T-cell (primary cell): ENCODE measurements at regions not wholly inside any gene's neighbourhood (a gene's known extent, or its start where the extent isn't known, plus 50 kb on each side); places are given as distances from the start of the nearest gene placed in this dataset.

Experiments
- ATAC-seq, 4 experiments: fragments of 200-7000 bp in 3 of 4; fragments of 150-1000 bp in 1 of 4; cut with Tn5 transposase; replicated peaks in 1 of 4; 1 replicate in 3 of 4; 2 replicates in 1 of 4; pipeline ENCODE4 v1.10.0; 2021; ENCODE audit warnings: moderate library complexity in 3 of 4, mild to moderate bottlenecking in 2 of 4, moderate number of reproducible peaks in 1 of 4
- CTCF ChIA-PET, 2 donors: fragments of 300-600 bp; sonication (Branson Sonifier 250); formaldehyde crosslinking; loops; one replicate each; lab custom pipeline; 2022; ENCODE audit warnings: antibody characterized with exemption in 2 of 2; lab: Charles Lee
- POLR2A ChIA-PET, 2 donors: fragments of 300-600 bp; sonication (Branson Sonifier 250); formaldehyde crosslinking; loops; one replicate each; lab custom pipeline; 2022; ENCODE audit warnings: antibody characterized with exemption in 2 of 2; lab: Charles Lee
- DNase-seq, 35 experiments: peaks; one replicate each; pipeline versions ENCODE4 v3.0.0 to v3.0.0-alpha.2; 2013 to 2023
- H3K27ac ChIP-seq: one replicate; pipeline ENCODE4 v1.5.1; 2013; ENCODE audit warnings: low read length
- H3K27me3 ChIP-seq, 2 experiments: replicated peaks in 1 of 2; 1 replicate in 1 of 2; 2 replicates in 1 of 2; pipeline versions ENCODE4 v1.6.1 to v1.7.0; 2013; ENCODE audit warnings: low read length in 1 of 2, mixed read lengths in 1 of 2; ENCODE audit not compliant: control insufficient read depth in 2 of 2, insufficient read depth in 2 of 2; ENCODE audit errors: extremely low read depth in 1 of 2
- H3K36me3 ChIP-seq, 2 donors: 1 replicate in 1 of 2; 2 replicates in 1 of 2; pipeline versions ENCODE4 v1.6.1 to v1.7.0; 2013; ENCODE audit warnings: low read length in 1 of 2; ENCODE audit not compliant: control insufficient read depth in 2 of 2, insufficient read depth in 1 of 2; ENCODE audit errors: extremely low read depth in 1 of 2
- H3K4me1 ChIP-seq, 2 experiments: 1 replicate in 1 of 2; 2 replicates in 1 of 2; pipeline versions ENCODE4 v1.6.1 to v1.7.0; 2013; ENCODE audit warnings: low read length in 2 of 2, mixed read lengths in 1 of 2; ENCODE audit not compliant: insufficient read depth in 2 of 2, control insufficient read depth in 1 of 2; ENCODE audit errors: extremely low read depth in 1 of 2
- H3K4me3 ChIP-seq, 2 donors: 1 replicate in 1 of 2; 2 replicates in 1 of 2; pipeline versions ENCODE4 v1.5.1 to v1.7.0; 2013; ENCODE audit warnings: mild to moderate bottlenecking in 2 of 2, low read length in 1 of 2, moderate library complexity in 1 of 2; ENCODE audit not compliant: control insufficient read depth in 1 of 2; ENCODE audit errors: extremely low read depth in 1 of 2
- H3K9me3 ChIP-seq: 2 replicates; pipeline ENCODE4 v1.7.0; 2013
- H3K27ac Mint-ChIP-seq, 2 donors: one replicate each; pipeline ENCODE4 v1.8.0; 2020 to 2021; ENCODE audit warnings: mild to moderate bottlenecking in 2 of 2, mixed read lengths in 2 of 2
- H3K27me3 Mint-ChIP-seq, 2 donors: one replicate each; pipeline ENCODE4 v1.8.0; 2021 to 2022; ENCODE audit warnings: mixed read lengths in 2 of 2
- H3K36me3 Mint-ChIP-seq: one replicate; pipeline ENCODE4 v1.8.0; 2021; ENCODE audit warnings: mixed read lengths
- H3K4me1 Mint-ChIP-seq, 3 donors: one replicate each; pipeline ENCODE4 v1.8.0; 2020 to 2022; ENCODE audit warnings: mixed read lengths in 3 of 3, mild to moderate bottlenecking in 1 of 3
- H3K4me3 Mint-ChIP-seq, 3 donors: one replicate each; pipeline ENCODE4 v1.8.0; 2020 to 2022; ENCODE audit warnings: mild to moderate bottlenecking in 3 of 3, mixed read lengths in 3 of 3, moderate library complexity in 3 of 3
- H3K9me3 Mint-ChIP-seq, 3 donors: one replicate each; pipeline ENCODE4 v1.8.0; 2020 to 2022; ENCODE audit warnings: mixed read lengths in 3 of 3
- WGBS: methylation state at CpG from one replicate; pipeline ENCODE4 v1.1.5; 2013; ENCODE audit warnings: missing lambda C conversion rate; ENCODE audit not compliant: insufficient coverage; 5-methylcytosine and 5-hydroxymethylcytosine counted together

- peaks cover 20 to 45% (median 39%) of the 10 kb centered on the region in 3 donors for H3K9me3 Mint-ChIP-seq
- Histone ChIP-seq H3K4me1 (no peaks in the 10 kb centered on the region), H3K36me3 (no peaks in the 10 kb centered on the region), H3K4me3 (no peak overlapping the region), H3K27me3 (no peaks in the 10 kb centered on the region), H3K9me3 (peaks cover 2% of the 10 kb centered on the region), H3K27ac (no peak overlapping the region)
- H3K4me3 Mint-ChIP-seq = no peak overlapping the region
- H3K36me3 Mint-ChIP-seq = no peaks in the 10 kb centered on the region
- POLR2A ChIA-PET = no interaction called here
- 72% methylated on average over 3 of the region's 5 CpGs for WGBS
- H3K27ac Mint-ChIP-seq = no peak overlapping the region
- H3K27me3 Mint-ChIP-seq = no peaks in the 10 kb centered on the region
- H3K4me1 Mint-ChIP-seq = no peaks in the 10 kb centered on the region
- ATAC-seq (no peak), DNase-seq (no peak)
- CTCF ChIA-PET = no interaction called here
These were observed 94.7 kb upstream of the PRR20A start for GRCh38 chr13:57045826-57046546.

GRCh38 chr13:57056601-57057180 lies 84.0 kb upstream of the PRR20A start:
- ChIA-PET CTCF (no interaction called here), POLR2A (no interaction called here)
- Mint-ChIP-seq H3K4me1 (no peaks in the 10 kb centered on the region), H3K9me3 (peaks cover 8 to 30% (median 13%) of the 10 kb centered on the region in 3 donors), H3K36me3 (no peaks in the 10 kb centered on the region), H3K4me3 (no peak overlapping the region), H3K27ac (no peak overlapping the region), H3K27me3 (no peaks in the 10 kb centered on the region)
- DNase-seq (no peak), ATAC-seq (no peak)
- Histone ChIP-seq H3K4me3 (no peak overlapping the region), H3K36me3 (no peaks in the 10 kb centered on the region), H3K4me1 (no peaks in the 10 kb centered on the region), H3K9me3 (peaks cover 2% of the 10 kb centered on the region), H3K27me3 (no peaks in the 10 kb centered on the region), H3K27ac (no peak overlapping the region)
- 86% methylated on average over 5 of the region's 5 CpGs for WGBS

GRCh38 chr13:57063007-57063406 lies 77.7 kb upstream of the PRR20A start:
- no peak overlapping the region for H3K27ac Mint-ChIP-seq
- no peaks in the 10 kb centered on the region for H3K4me1 Mint-ChIP-seq
- CTCF ChIA-PET = no interaction called here
- H3K9me3 ChIP-seq = peaks cover 6% of the 10 kb centered on the region
- H3K4me1 ChIP-seq = no peaks in the 10 kb centered on the region
- H3K27me3 ChIP-seq = no peaks in the 10 kb centered on the region
- DNase-seq (no peak), ATAC-seq (no peak)
- H3K4me3 Mint-ChIP-seq = no peak overlapping the region
- H3K4me3 ChIP-seq = no peak overlapping the region
- H3K27ac ChIP-seq = no peak overlapping the region
- WGBS = 79% methylated on average over 4 of the region's 5 CpGs
- no peaks in the 10 kb centered on the region for H3K27me3 Mint-ChIP-seq
- no peaks in the 10 kb centered on the region for H3K36me3 ChIP-seq
- H3K9me3 Mint-ChIP-seq = peaks cover 0 to 26% (median 9%) of the 10 kb centered on the region in 3 donors
- POLR2A ChIA-PET = no interaction called here
- no peaks in the 10 kb centered on the region for H3K36me3 Mint-ChIP-seq

GRCh38 chr13:57073983-57074382 lies 66.7 kb upstream of the PRR20A start:
- POLR2A ChIA-PET = no interaction called here
- no peaks in the 10 kb centered on the region for H3K27me3 Mint-ChIP-seq

GRCh38 chr13:57075588-57075987 lies 65.1 kb upstream of the PRR20A start:
- H3K4me3 Mint-ChIP-seq = no peak overlapping the region
- H3K4me1 Mint-ChIP-seq = no peaks in the 10 kb centered on the region
- Histone ChIP-seq H3K9me3 (no peaks in the 10 kb centered on the region), H3K27ac (no peak overlapping the region), H3K4me3 (no peak overlapping the region), H3K4me1 (no peaks in the 10 kb centered on the region), H3K36me3 (no peaks in the 10 kb centered on the region), H3K27me3 (no peaks in the 10 kb centered on the region)
- peaks cover 0 to 11% (median 9%) of the 10 kb centered on the region in 3 donors for H3K9me3 Mint-ChIP-seq
- POLR2A ChIA-PET = no interaction called here
- H3K27me3 Mint-ChIP-seq = no peaks in the 10 kb centered on the region
- ATAC-seq (no peak), DNase-seq (no peak)
- CTCF ChIA-PET = no interaction called here
- WGBS = no CpG with 5 or more reads among the region's 2 CpGs
- no peaks in the 10 kb centered on the region for H3K36me3 Mint-ChIP-seq
- H3K27ac Mint-ChIP-seq = no peak overlapping the region

More at GRCh38 chr13:57073983-57074382, 66.7 kb upstream of the PRR20A start:
- no peak overlapping the region for H3K27ac ChIP-seq
- H3K4me3 ChIP-seq = no peak overlapping the region
- CTCF ChIA-PET = no interaction called here
- H3K27me3 ChIP-seq = no peaks in the 10 kb centered on the region
- Mint-ChIP-seq H3K36me3 (no peaks in the 10 kb centered on the region), H3K4me1 (no peaks in the 10 kb centered on the region), H3K9me3 (peaks cover 0 to 15% (median 8%) of the 10 kb centered on the region in 3 donors), H3K27ac (no peak overlapping the region), H3K4me3 (no peak overlapping the region)
- DNase-seq = no peak
- WGBS = no CpG with 5 or more reads among the region's 2 CpGs
- no peak for ATAC-seq
- no peaks in the 10 kb centered on the region for H3K9me3 ChIP-seq
- H3K36me3 ChIP-seq = no peaks in the 10 kb centered on the region
- no peaks in the 10 kb centered on the region for H3K4me1 ChIP-seq

GRCh38 chr13:57087006-57087405 lies 53.7 kb upstream of the PRR20A start:
- H3K36me3 Mint-ChIP-seq = no peaks in the 10 kb centered on the region
- WGBS = 60% methylated on average over 1 of the region's 2 CpGs
- ChIA-PET POLR2A (no interaction called here), CTCF (interaction anchor here in 1 of 2 donors (0.5 kb wide), 1 partner anchor 97 kb away, joined by 3 read pairs; no protein-coding TSS in a partner anchor)
- Histone ChIP-seq H3K4me1 (no peaks in the 10 kb centered on the region), H3K27ac (no peak overlapping the region), H3K4me3 (no peak overlapping the region), H3K36me3 (no peaks in the 10 kb centered on the region), H3K27me3 (no peaks in the 10 kb centered on the region), H3K9me3 (peaks cover 2% of the 10 kb centered on the region)
- no peaks in the 10 kb centered on the region for H3K27me3 Mint-ChIP-seq
- H3K27ac Mint-ChIP-seq = no peak overlapping the region
- no peak overlapping the region for H3K4me3 Mint-ChIP-seq
- peaks cover 3 to 30% (median 21%) of the 10 kb centered on the region in 3 donors for H3K9me3 Mint-ChIP-seq
- no peak for DNase-seq
- no peak for ATAC-seq
- H3K4me1 Mint-ChIP-seq = no peaks in the 10 kb centered on the region
